Left lung (tissue), 4 donors: ENCODE measurements at regions not wholly inside any gene's neighbourhood (a gene's known extent, or its start where the extent isn't known, plus 50 kb on each side); places are given as distances from the start of the nearest gene placed in this dataset.

Experiments used
- ATAC-seq: fragments of 200-7000 bp; cut with Tn5 transposase; one replicate; pipeline ENCODE4 v1.9.1; 2020; ENCODE audit warnings: moderate library complexity
- DNase-seq, 4 donors: peaks; one replicate each; pipeline ENCODE4 v3.0.0-alpha.2; 2013 to 2020
- H3K27ac ChIP-seq, 2 donors: fragments of 200-600 bp; sonication (generic) in 1 of 2; one replicate each; pipeline versions ENCODE4 v1.5.0 to v1.8.0; 2020 to 2021
- H3K27me3 ChIP-seq, 2 donors: fragments of 200-600 bp; sonication (generic) in 1 of 2; one replicate each; pipeline versions ENCODE4 v1.5.0 to v1.8.0; 2020 to 2021
- H3K36me3 ChIP-seq, 2 donors: fragments of 200-600 bp; sonication (generic) in 1 of 2; one replicate each; pipeline versions ENCODE4 v1.5.0 to v1.8.0; 2020 to 2021
- H3K4me1 ChIP-seq, 2 donors: fragments of 200-600 bp; one replicate each; pipeline ENCODE4 v1.8.0; 2021
- H3K4me3 ChIP-seq, 2 donors: fragments of 200-600 bp; sonication (generic) in 1 of 2; one replicate each; pipeline versions ENCODE4 v1.5.0 to v1.8.0; 2020 to 2021; ENCODE audit warnings: mild to moderate bottlenecking in 1 of 2
- H3K9me3 ChIP-seq, 2 donors: fragments of 200-600 bp; sonication (generic) in 1 of 2; one replicate each; pipeline versions ENCODE4 v1.5.0 to v1.8.0; 2020 to 2021
- intact Hi-C, 2 donors: fragments of 100-400 bp; cut with DNase I; formaldehyde crosslinking; loops; one replicate each; pipeline versions ENCODE4 v1.11.2 to v1.14.2; 2022
- TF ChIP-seq, protein P1 (sequence below), 2 donors: fragments of 200-600 bp; sonication (generic) in 1 of 2; IDR thresholded peaks; one replicate each; pipeline versions ENCODE4 v1.5.0 to v1.8.0; 2021; ENCODE audit warnings: antibody characterized with exemption in 2 of 2
- donor health status: DM: no; HTN: yes; CAD: no.
- donor health status: DM: no; HTN: no; CAD: no.

DNA sequence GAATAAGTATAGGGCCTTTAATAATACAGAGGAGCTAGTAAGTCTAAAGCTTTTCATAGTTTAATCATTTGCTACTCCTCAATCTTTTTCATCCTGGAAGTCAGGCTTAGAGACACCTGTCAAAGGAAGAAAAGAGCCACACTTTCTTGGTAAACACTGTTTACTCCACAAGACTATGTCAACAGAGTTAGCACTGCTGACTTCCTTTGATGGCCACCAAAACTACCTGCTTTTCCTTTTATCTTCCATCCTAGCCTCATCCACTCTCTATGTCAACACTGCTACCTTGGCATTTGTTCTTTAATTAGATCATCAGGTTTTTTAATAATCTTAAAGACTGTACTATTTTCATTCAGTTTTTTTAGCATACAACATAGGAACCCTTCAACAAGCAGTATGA lies 106.2 kb downstream of the ELAPOR2 start:
- TF ChIP-seq, protein P1, sequence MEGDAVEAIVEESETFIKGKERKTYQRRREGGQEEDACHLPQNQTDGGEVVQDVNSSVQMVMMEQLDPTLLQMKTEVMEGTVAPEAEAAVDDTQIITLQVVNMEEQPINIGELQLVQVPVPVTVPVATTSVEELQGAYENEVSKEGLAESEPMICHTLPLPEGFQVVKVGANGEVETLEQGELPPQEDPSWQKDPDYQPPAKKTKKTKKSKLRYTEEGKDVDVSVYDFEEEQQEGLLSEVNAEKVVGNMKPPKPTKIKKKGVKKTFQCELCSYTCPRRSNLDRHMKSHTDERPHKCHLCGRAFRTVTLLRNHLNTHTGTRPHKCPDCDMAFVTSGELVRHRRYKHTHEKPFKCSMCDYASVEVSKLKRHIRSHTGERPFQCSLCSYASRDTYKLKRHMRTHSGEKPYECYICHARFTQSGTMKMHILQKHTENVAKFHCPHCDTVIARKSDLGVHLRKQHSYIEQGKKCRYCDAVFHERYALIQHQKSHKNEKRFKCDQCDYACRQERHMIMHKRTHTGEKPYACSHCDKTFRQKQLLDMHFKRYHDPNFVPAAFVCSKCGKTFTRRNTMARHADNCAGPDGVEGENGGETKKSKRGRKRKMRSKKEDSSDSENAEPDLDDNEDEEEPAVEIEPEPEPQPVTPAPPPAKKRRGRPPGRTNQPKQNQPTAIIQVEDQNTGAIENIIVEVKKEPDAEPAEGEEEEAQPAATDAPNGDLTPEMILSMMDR (IDR thresholded peaks at IDR 0.05), result no peak
- intact Hi-C loops, result no loop called here
- Histone ChIP-seq H3K36me3 (no peaks in the 10 kb centered on the region), H3K4me1 (peaks cover 0 to 1% of the 10 kb centered on the region in 2 donors), H3K27ac (peak overlapping the region in 1 of 2 donors; percentile 44), H3K27me3 (no peaks in the 10 kb centered on the region), H3K9me3 (no peaks in the 10 kb centered on the region), H3K4me3 (no peak overlapping the region)
- DNase-seq (no peak), ATAC-seq (peak; percentile 68)

DNA sequence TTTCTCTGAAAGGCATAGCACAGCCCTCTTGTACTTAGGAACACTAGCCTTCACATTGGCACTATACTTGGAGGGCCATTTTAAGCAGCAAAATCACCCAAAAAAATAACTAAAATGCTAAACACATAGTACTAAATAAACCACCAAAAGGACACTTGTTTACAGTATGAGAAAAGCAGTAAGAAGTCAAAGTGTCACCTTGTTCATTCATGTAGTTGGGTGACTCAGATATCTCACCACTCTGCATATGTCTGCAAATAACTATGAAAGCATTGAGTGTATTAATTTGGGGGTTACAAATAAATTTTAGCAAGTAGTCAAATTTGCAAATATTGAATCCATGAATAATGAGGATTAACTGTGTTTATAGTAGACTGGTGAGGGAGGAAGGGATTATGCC lies 107.6 kb downstream of the ELAPOR2 start:
- no peak for ATAC-seq
- intact Hi-C loops, result no loop called here

DNA sequence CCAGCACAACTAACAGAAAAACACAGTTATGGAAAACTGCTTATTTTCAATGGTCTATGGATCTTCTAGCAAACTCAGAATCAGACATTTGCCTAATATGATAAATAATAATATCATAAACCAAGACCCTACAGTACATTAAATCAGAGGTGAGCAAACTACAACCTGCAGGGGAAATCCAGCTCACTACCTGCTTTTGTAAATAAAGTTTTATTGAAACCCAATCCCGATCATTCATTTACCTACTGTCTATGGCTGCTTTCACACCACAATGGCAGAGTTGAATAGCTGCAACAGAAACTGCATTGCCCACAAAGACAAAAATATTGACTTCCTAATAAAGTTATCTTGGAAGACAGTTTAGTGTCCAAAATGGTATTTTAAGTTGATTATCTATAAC lies 108.5 kb downstream of the ELAPOR2 start:
- TF ChIP-seq, protein P1 (IDR thresholded peaks at IDR 0.05), result no peak
- intact Hi-C loops, result no loop called here

More for the DNA sequence above, 107.6 kb downstream of the ELAPOR2 start:
- no peak for DNase-seq
- Histone ChIP-seq H3K27ac (no peak overlapping the region), H3K36me3 (no peaks in the 10 kb centered on the region), H3K4me3 (no peak overlapping the region), H3K9me3 (no peaks in the 10 kb centered on the region), H3K4me1 (peaks cover 8 to 9% of the 10 kb centered on the region in 2 donors), H3K27me3 (no peaks in the 10 kb centered on the region)
- TF ChIP-seq, protein P1 (IDR thresholded peaks at IDR 0.05), result no peak

DNA sequence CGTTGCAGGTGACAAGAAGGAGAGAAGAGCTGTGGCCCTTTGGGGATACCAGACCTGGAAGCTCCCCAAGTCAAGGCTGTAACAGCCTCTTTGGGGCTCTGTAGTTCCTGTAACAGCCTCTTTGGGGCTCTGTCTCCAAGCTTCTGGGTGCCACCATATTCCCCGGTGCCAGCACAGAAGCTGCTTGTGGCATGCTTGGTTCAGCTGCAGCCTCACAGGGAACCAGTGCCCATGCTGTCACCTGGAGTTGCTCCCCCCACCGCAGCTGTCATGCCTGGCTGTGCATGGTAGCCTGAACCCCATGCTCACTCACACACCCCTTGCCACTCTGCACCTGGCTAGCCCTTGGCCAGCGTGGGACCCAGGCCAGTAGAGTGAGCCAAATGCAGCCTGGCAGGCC lies 109.1 kb downstream of the ELAPOR2 start:
- H3K9me3 ChIP-seq, result no peaks in the 10 kb centered on the region

More for the DNA sequence above, 108.5 kb downstream of the ELAPOR2 start:
- no peak for ATAC-seq
- Histone ChIP-seq H3K9me3 (no peaks in the 10 kb centered on the region), H3K27me3 (no peaks in the 10 kb centered on the region), H3K4me3 (no peak overlapping the region), H3K27ac (no peak overlapping the region), H3K4me1 (peaks cover 8 to 9% of the 10 kb centered on the region in 2 donors), H3K36me3 (no peaks in the 10 kb centered on the region)
- DNase-seq, result no peak

DNA sequence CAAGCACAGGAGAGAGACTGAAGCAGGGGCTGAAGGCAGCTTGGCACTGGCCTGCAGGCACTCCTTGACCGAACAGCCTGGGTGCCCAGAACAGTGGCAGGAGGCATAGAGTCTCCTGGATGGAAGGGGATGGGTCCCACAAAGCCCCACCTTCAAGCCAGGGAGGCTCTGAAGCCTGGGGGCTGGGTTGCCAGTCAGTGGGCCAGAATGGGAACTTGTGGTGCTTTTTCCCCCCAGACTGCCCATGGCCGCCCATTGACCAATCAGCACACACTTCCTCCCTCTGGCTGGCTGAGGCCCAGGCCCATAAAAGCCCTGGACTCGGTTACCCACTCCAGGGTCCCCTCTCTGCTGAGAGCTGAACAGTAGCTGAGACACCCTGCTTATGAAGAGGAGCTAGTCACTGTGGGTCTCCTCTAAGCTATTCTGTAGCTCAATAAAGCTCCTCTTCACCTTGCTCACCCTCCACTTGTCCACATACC lies 109.6 kb downstream of the ELAPOR2 start:
- no peaks in the 10 kb centered on the region for H3K27me3 ChIP-seq
- ATAC-seq (no peak), DNase-seq (no peak)
- TF ChIP-seq, protein P1 (IDR thresholded peaks at IDR 0.05), result no peak
- intact Hi-C loops, result no loop called here
- H3K9me3 ChIP-seq, result no peaks in the 10 kb centered on the region
- H3K36me3 ChIP-seq, result no peaks in the 10 kb centered on the region
- H3K4me3 ChIP-seq, result no peak overlapping the region
- H3K4me1 ChIP-seq, result peaks cover 8 to 9% of the 10 kb centered on the region in 2 donors
- no peak overlapping the region for H3K27ac ChIP-seq

More for the DNA sequence above, 109.1 kb downstream of the ELAPOR2 start:
- DNase-seq (peak in 1 of 4 donors; percentile 53), ATAC-seq (no peak)
- H3K27ac ChIP-seq, result no peak overlapping the region
- no peak overlapping the region for H3K4me3 ChIP-seq
- peaks cover 8 to 9% of the 10 kb centered on the region in 2 donors for H3K4me1 ChIP-seq
- H3K36me3 ChIP-seq, result no peaks in the 10 kb centered on the region
- TF ChIP-seq, protein P1 (IDR thresholded peaks at IDR 0.05), result no peak
- no peaks in the 10 kb centered on the region for H3K27me3 ChIP-seq
- intact Hi-C loops, result no loop called here
